GM12891 (cell line): ENCODE measurements at regions not wholly inside any gene's neighbourhood (a gene's known extent, or its start where the extent isn't known, plus 50 kb on each side); places are given as distances from the start of the nearest gene placed in this dataset.

Experiments
- PAX5 ChIP-seq: IDR thresholded peaks from 2 replicates; pipeline ENCODE4 v1.6.1; 2011; ENCODE audit warnings: low read length, moderate library complexity, mild to moderate bottlenecking; ENCODE audit not compliant: insufficient read depth, severe bottlenecking
- POLR2A ChIP-seq: IDR thresholded peaks from 2 replicates; pipeline ENCODE4 v1.6.1; 2011; ENCODE audit warnings: low read depth, low read length, control low read depth
- POLR2AphosphoS5 ChIP-seq: IDR thresholded peaks from 2 replicates; pipeline ENCODE4 v1.6.1; 2011; ENCODE audit warnings: low read depth, low read length, control low read depth
- POU2F2 ChIP-seq: IDR thresholded peaks from 2 replicates; pipeline ENCODE4 v1.6.1; 2011; ENCODE audit warnings: low read depth, mild to moderate bottlenecking, control low read depth, low read length, moderate library complexity

- TF ChIP-seq POU2F2 (no peak), POLR2AphosphoS5 (no peak), POLR2A (no peak), PAX5 (no peak)
Observed at GRCh38 chr20:17874271-17875105, 94.1 kb downstream of the SNX5 start.
